Motor neuron (in vitro differentiated cells): ENCODE measurements at regions not wholly inside any gene's neighbourhood (a gene's known extent, or its start where the extent isn't known, plus 50 kb on each side); places are given as distances from the start of the nearest gene placed in this dataset.
"Not testable (repeated sequence)": the region's sequence is repeated elsewhere in the genome, so short reads cannot be mapped to it uniquely, and the experiment has no call there.

Experiments
- ATAC-seq, 8 experiments: fragments of 200-7000 bp; cut with Tn5 transposase; replicated peaks in 6 of 8; 2 replicates each; pipeline ENCODE4 v1.8.0; 2021; ENCODE audit warnings: mild to moderate bottlenecking in 8 of 8, moderate library complexity in 8 of 8
- H3K27ac ChIP-seq, 2 donors: fragments of 250-450 bp; sonication (Bioruptor Pico); 2 replicates each; pipeline ENCODE4 v1.9.0; 2021; ENCODE audit warnings: antibody characterized with exemption in 2 of 2, mild to moderate bottlenecking in 2 of 2, moderate library complexity in 1 of 2
- H3K4me1 ChIP-seq, 2 donors: fragments of 250-450 bp; sonication (Bioruptor Pico); replicated peaks in 1 of 2; 2 replicates each; pipeline ENCODE4 v1.6.1; 2021; ENCODE audit warnings: antibody characterized with exemption in 2 of 2, mild to moderate bottlenecking in 2 of 2, moderate library complexity in 1 of 2
- H3K4me3 ChIP-seq, 5 donors: fragments of 250-450 bp; sonication (Bioruptor Pico); 2 replicates each; pipeline ENCODE4 v1.9.0; 2021; ENCODE audit warnings: antibody characterized with exemption in 5 of 5, mild to moderate bottlenecking in 5 of 5, moderate library complexity in 4 of 5
- WGBS, 10 experiments: fragments of 450-650 bp; shearing (Covaris generic); methylation state at CpG; one replicate each; pipeline ENCODE4 v1.0.0; 2022; 5-methylcytosine and 5-hydroxymethylcytosine counted together
- in situ Hi-C, 9 experiments: fragments of 400-800 bp; cut with MboI; loops; one replicate each; pipeline ENCODE4 v1.15.0; 2021; ENCODE audit warnings: low sequenced_read_pairs in 9 of 9, low pct_unique_long_range_greater_than_20kb in 2 of 9; ENCODE audit not compliant: unreplicated experiment in 9 of 9

- Histone ChIP-seq H3K4me1 (peaks cover 0 to 10% of the 10 kb centered on the region in 2 donors), H3K27ac (no peak overlapping the region), H3K4me3 (no peak overlapping the region)
- in situ Hi-C loops = no loop called here
- no peak for ATAC-seq
Measured at GRCh38 chr9:83191154-83191553, 128.2 kb upstream of the RASEF start.

GRCh38 chr9:83189026-83189425, 126.1 kb upstream of the RASEF start:
- H3K27ac ChIP-seq, H3K4me3 ChIP-seq, ATAC-seq, in situ Hi-C loops: not testable (repeated sequence)
- WGBS, 10 experiments = 25 to 95% (median 61%) methylated on average over 1 to 3 of the region's 4 CpGs; no CpG with 5 or more reads in 6 of the 10 experiments
- peaks cover 10 to 21% of the 10 kb centered on the region in 2 donors for H3K4me1 ChIP-seq

GRCh38 chr9:83188277-83188676, 125.3 kb upstream of the RASEF start:
- WGBS, 10 experiments = 67 to 100% (median 83%) methylated on average over 1 to 3 of the region's 3 CpGs; no CpG with 5 or more reads in 1 of the 10 experiments
- in situ Hi-C loops = no loop called here
- Histone ChIP-seq H3K4me1 (peaks cover 10 to 21% of the 10 kb centered on the region in 2 donors), H3K4me3 (no peak overlapping the region), H3K27ac (no peak overlapping the region)
- ATAC-seq = peak in 2 of 8 experiments; percentile 36 to 42

GRCh38 chr9:83186155-83186737, 123.3 kb upstream of the RASEF start:
- in situ Hi-C loops = no loop called here
- peak in 7 of 8 experiments; percentile 27 to 83 (median 41) for ATAC-seq
- H3K27ac ChIP-seq = no peak overlapping the region

GRCh38 chr9:83185488-83186154, 122.7 kb upstream of the RASEF start:
- 0 to 67% (median 17%) methylated on average over 1 to 4 of the region's 8 CpGs; no CpG with 5 or more reads in 1 of the 10 experiments for WGBS, 10 experiments
- ATAC-seq = peak; percentile 44 to 83 (median 72)
- peak overlapping the region in 1 of 5 donors; percentile 6 for H3K4me3 ChIP-seq
- in situ Hi-C loops = no loop called here
- peak overlapping the region in 1 of 2 donors; percentile 1 for H3K27ac ChIP-seq
- H3K4me1 ChIP-seq = peaks cover 10 to 21% of the 10 kb centered on the region in 2 donors

More at GRCh38 chr9:83186155-83186737, 123.3 kb upstream of the RASEF start:
- Histone ChIP-seq H3K4me3 (peak overlapping the region in 1 of 5 donors; percentile 6), H3K4me1 (peaks cover 10 to 21% of the 10 kb centered on the region in 2 donors)
- WGBS, 10 experiments = 0 to 86% (median 20%) methylated on average over 1 to 3 of the region's 3 CpGs

- Histone ChIP-seq H3K4me1 (peaks cover 10 to 21% of the 10 kb centered on the region in 2 donors), H3K27ac (no peak overlapping the region), H3K4me3 (no peak overlapping the region)
- ATAC-seq = no peak
- in situ Hi-C loops = no loop called here
- 15 to 100% (median 91%) methylated on average over 1 to 3 of the region's 3 CpGs for WGBS, 10 experiments
Measured at GRCh38 chr9:83183621-83184020, 120.7 kb upstream of the RASEF start.

- Histone ChIP-seq H3K4me3 (no peak overlapping the region), H3K4me1 (peaks cover 10 to 14% of the 10 kb centered on the region in 2 donors), H3K27ac (no peak overlapping the region)
- ATAC-seq = no peak
- WGBS, 10 experiments = 0 to 80% (median 55%) methylated on average over 1 to 2 of the region's 3 CpGs; no CpG with 5 or more reads in 2 of the 10 experiments
- in situ Hi-C loops = no loop called here
Measured at GRCh38 chr9:83182071-83182470, 119.1 kb upstream of the RASEF start.

GRCh38 chr9:83178717-83179116, 115.8 kb upstream of the RASEF start:
- H3K27ac ChIP-seq = no peak overlapping the region
- 75 to 100% (median 100%) methylated on average over 1 of the region's 1 CpG; no CpG with 5 or more reads in 4 of the 10 experiments for WGBS, 10 experiments
- in situ Hi-C loops = no loop called here
- no peak overlapping the region for H3K4me3 ChIP-seq
- no peaks in the 10 kb centered on the region for H3K4me1 ChIP-seq
- no peak for ATAC-seq

GRCh38 chr9:83177747-83178146, 114.8 kb upstream of the RASEF start:
- H3K27ac ChIP-seq = no peak overlapping the region
- in situ Hi-C loops = no loop called here
- ATAC-seq = no peak
- H3K4me1 ChIP-seq = no peaks in the 10 kb centered on the region
- 8 to 100% (median 89%) methylated on average over 1 to 3 of the region's 3 CpGs for WGBS, 10 experiments
- H3K4me3 ChIP-seq = no peak overlapping the region

GRCh38 chr9:83167126-83167525, 104.2 kb upstream of the RASEF start:
- no peak for ATAC-seq
- WGBS, 10 experiments = 0 to 88% (median 25%) methylated on average over 1 of the region's 1 CpG; no CpG with 5 or more reads in 1 of the 10 experiments
- no peak overlapping the region for H3K4me3 ChIP-seq
- no peak overlapping the region for H3K27ac ChIP-seq
- no peaks in the 10 kb centered on the region for H3K4me1 ChIP-seq
- in situ Hi-C loops = no loop called here

GRCh38 chr9:83166372-83166771, 103.4 kb upstream of the RASEF start:
- peak in 4 of 8 experiments; percentile 40 to 74 (median 62) for ATAC-seq
- 35 to 90% (median 66%) methylated on average over 1 to 5 of the region's 5 CpGs; no CpG with 5 or more reads in 2 of the 10 experiments for WGBS, 10 experiments
- Histone ChIP-seq H3K4me1 (no peaks in the 10 kb centered on the region), H3K4me3 (no peak overlapping the region), H3K27ac (no peak overlapping the region)
- in situ Hi-C loops = no loop called here

- in situ Hi-C loops = no loop called here
- Histone ChIP-seq H3K4me3 (no peak overlapping the region), H3K4me1 (no peaks in the 10 kb centered on the region), H3K27ac (no peak overlapping the region)
- no peak for ATAC-seq
Measured at GRCh38 chr9:83155733-83156132, 92.8 kb upstream of the RASEF start.

GRCh38 chr9:83154821-83155220, 91.9 kb upstream of the RASEF start:
- no peaks in the 10 kb centered on the region for H3K4me1 ChIP-seq
- ATAC-seq = no peak
- 29 to 100% (median 86%) methylated on average over 1 to 2 of the region's 2 CpGs; no CpG with 5 or more reads in 3 of the 10 experiments for WGBS, 10 experiments
- in situ Hi-C loops = no loop called here
- no peak overlapping the region for H3K27ac ChIP-seq
- H3K4me3 ChIP-seq = no peak overlapping the region
